ENCODE measurements at regions not wholly inside any gene's neighbourhood (a gene's known extent, or its start where the extent isn't known, plus 50 kb on each side); places are given as distances from the start of the nearest gene placed in this dataset.

DNA sequence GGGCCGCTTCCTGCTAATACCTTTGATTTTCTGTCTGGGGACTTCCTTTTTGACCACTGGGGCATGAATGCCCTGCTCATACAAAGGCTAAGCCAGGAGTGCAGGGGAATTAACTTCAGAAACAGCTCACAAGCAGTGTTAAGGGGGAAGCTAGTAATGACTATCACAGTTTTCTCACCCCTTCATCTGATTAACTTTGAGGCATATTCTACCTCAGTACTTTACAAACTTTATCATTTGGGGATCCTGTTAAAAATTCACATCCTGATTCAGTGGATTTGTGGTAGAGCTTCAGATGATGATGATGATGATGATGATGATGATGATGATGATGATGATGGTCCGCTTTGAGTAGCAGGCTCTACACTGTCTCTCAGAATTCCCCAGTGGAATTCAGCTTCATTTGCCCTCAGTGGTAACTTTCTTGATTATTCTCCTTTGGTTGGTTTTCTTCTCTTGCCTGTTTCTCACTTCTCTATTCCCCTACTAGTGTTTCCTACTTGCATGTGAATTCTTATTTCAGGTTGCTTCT, 78.4 kb upstream of the TMEM170B start (continued):
- TF ChIP-seq POLR2AphosphoS2 (IDR thresholded peaks at IDR 0.05; ENCODE audit: low read depth, low read length) (no peak), ESRRA (IDR thresholded peaks at IDR 0.05; ENCODE audit: low read length) (no peak), CHD4 (IDR thresholded peaks at IDR 0.05) (no peak), NFYB (IDR thresholded peaks at IDR 0.05; ENCODE audit: insufficient read depth, low read depth, low read length) (no peak), ZZZ3 (IDR thresholded peaks at IDR 0.05; ENCODE audit: control insufficient read depth, insufficient read length, low read depth) (no peak), CEBPB (IDR thresholded peaks at IDR 0.05; ENCODE audit: borderline replicate concordance in 1 of 2, low read depth in 2 of 2, low read length in 2 of 2) (no peak; a peak in 1 of 4 replicates), BRCA1 (IDR thresholded peaks at IDR 0.05; ENCODE audit: low read depth, low read length) (no peak), RUNX3 (IDR thresholded peaks at IDR 0.05; ENCODE audit: low read length) (peak; percentile 87), GABPA (IDR thresholded peaks at IDR 0.05; ENCODE audit: low read depth) (0 out of 2 replicates have a peak, but pooled peaks have one; percentile 24), ZNF384 (IDR thresholded peaks at IDR 0.05; ENCODE audit: borderline replicate concordance, low read depth, low read length) (no peak), SPI1 (IDR thresholded peaks at IDR 0.05; ENCODE audit: borderline replicate concordance, insufficient read depth, low read depth, low read length) (peak; percentile 79), RB1 (IDR thresholded peaks at IDR 0.05; ENCODE audit: borderline replicate concordance) (peak; percentile 24; the same call in 1 of the 2 replicates), YY1 (IDR thresholded peaks at IDR 0.05; ENCODE audit: low read depth, low read length) (0 out of 2 replicates have a peak, but pooled peaks have one; percentile 15), BACH1 (IDR thresholded peaks at IDR 0.05; ENCODE audit: borderline replicate concordance) (no peak; the same call in 1 of the 2 replicates), STAT3 (IDR thresholded peaks at IDR 0.05; ENCODE audit: low read depth, low read length) (0 out of 2 replicates have a peak, but pooled peaks have one; percentile 20), EP300 (IDR thresholded peaks at IDR 0.05; ENCODE audit: borderline replicate concordance in 1 of 2, control insufficient read depth in 1 of 2, low read depth in 2 of 2, low read length in 2 of 2) (peak; percentile 55 to 85; a peak in 3 of 4 replicates), MXI1 (IDR thresholded peaks at IDR 0.05; ENCODE audit: low read depth, low read length) (no peak), SUZ12 (IDR thresholded peaks at IDR 0.05; ENCODE audit: unreplicated experiment) (no peak), WRNIP1 (IDR thresholded peaks at IDR 0.05; ENCODE audit: borderline replicate concordance, low read depth, low read length) (no peak), KAT2A (conservative IDR thresholded peaks at IDR 0.05; ENCODE audit: control insufficient read depth, low read depth, low read length) (no peak), JUNB (IDR thresholded peaks at IDR 0.05) (peak; percentile 92), BMI1 (IDR thresholded peaks at IDR 0.05; ENCODE audit: borderline replicate concordance) (peak; percentile 46), MEF2B (IDR thresholded peaks at IDR 0.05; ENCODE audit: partially characterized antibody, poor library complexity, severe bottlenecking) (peak; percentile 90)
- TF ChIP-seq, protein P1, sequence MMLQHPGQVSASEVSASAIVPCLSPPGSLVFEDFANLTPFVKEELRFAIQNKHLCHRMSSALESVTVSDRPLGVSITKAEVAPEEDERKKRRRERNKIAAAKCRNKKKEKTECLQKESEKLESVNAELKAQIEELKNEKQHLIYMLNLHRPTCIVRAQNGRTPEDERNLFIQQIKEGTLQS (IDR thresholded peaks at IDR 0.05; ENCODE audit: borderline replicate concordance, extremely low read depth, low read depth, low read length): no peak
- TF ChIP-seq, protein P2, sequence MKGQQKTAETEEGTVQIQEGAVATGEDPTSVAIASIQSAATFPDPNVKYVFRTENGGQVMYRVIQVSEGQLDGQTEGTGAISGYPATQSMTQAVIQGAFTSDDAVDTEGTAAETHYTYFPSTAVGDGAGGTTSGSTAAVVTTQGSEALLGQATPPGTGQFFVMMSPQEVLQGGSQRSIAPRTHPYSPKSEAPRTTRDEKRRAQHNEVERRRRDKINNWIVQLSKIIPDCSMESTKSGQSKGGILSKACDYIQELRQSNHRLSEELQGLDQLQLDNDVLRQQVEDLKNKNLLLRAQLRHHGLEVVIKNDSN (IDR thresholded peaks at IDR 0.05; ENCODE audit: borderline replicate concordance, extremely low read length, insufficient read depth, low read depth, low read length): no peak
- TF ChIP-seq, protein P3, sequence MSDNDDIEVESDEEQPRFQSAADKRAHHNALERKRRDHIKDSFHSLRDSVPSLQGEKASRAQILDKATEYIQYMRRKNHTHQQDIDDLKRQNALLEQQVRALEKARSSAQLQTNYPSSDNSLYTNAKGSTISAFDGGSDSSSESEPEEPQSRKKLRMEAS (IDR thresholded peaks at IDR 0.05; ENCODE audit: low read depth, low read length): no peak
- TF ChIP-seq, protein P4, sequence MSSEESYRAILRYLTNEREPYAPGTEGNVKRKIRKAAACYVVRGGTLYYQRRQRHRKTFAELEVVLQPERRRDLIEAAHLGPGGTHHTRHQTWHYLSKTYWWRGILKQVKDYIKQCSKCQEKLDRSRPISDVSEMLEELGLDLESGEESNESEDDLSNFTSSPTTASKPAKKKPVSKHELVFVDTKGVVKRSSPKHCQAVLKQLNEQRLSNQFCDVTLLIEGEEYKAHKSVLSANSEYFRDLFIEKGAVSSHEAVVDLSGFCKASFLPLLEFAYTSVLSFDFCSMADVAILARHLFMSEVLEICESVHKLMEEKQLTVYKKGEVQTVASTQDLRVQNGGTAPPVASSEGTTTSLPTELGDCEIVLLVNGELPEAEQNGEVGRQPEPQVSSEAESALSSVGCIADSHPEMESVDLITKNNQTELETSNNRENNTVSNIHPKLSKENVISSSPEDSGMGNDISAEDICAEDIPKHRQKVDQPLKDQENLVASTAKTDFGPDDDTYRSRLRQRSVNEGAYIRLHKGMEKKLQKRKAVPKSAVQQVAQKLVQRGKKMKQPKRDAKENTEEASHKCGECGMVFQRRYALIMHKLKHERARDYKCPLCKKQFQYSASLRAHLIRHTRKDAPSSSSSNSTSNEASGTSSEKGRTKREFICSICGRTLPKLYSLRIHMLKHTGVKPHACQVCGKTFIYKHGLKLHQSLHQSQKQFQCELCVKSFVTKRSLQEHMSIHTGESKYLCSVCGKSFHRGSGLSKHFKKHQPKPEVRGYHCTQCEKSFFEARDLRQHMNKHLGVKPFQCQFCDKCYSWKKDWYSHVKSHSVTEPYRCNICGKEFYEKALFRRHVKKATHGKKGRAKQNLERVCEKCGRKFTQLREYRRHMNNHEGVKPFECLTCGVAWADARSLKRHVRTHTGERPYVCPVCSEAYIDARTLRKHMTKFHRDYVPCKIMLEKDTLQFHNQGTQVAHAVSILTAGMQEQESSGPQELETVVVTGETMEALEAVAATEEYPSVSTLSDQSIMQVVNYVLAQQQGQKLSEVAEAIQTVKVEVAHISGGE (CRISPR knock-in tag; IDR thresholded peaks at IDR 0.05): no peak

Data from GM12878 (cell line).